Retinal pigment epithelial cell (primary cell): ENCODE measurements at regions not wholly inside any gene's neighbourhood (a gene's known extent, or its start where the extent isn't known, plus 50 kb on each side); places are given as distances from the start of the nearest gene placed in this dataset.

Experiments
- DNase-seq: peaks from one replicate; pipeline ENCODE4 v3.0.0-alpha.2; 2010; ENCODE audit warnings: low read depth
- H3K4me3 ChIP-seq: 2 replicates; pipeline ENCODE4 v1.5.1; 2011; ENCODE audit warnings: mild to moderate bottlenecking, low read length, control low read depth, moderate library complexity
- TF ChIP-seq, protein P1 (sequence below): conservative IDR thresholded peaks from 2 replicates; pipeline ENCODE4 v1.5.1; 2011; ENCODE audit warnings: low read depth, low read length, control low read depth, inconsistent platforms

DNA sequence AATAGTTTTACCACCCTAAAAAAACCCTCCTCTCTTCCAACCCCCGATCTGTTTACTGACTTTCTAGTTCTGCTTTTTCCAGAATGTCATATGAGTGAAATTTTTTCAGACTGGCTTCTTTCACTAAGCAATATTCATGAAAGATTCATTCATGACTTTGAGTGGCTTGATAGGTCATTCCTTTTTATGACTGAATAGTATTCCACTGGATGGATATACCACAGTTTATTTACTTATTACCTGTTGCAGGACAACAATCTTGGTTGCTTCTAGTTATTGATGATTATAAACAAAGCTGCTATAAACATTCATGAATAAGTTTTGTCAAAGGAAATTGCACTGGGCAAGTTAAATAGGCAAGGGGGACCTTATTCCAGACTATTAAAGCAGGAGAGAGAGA, 264.2 kb downstream of the UTP18 start:
- no peak overlapping the region for H3K4me3 ChIP-seq
- TF ChIP-seq, protein P1, sequence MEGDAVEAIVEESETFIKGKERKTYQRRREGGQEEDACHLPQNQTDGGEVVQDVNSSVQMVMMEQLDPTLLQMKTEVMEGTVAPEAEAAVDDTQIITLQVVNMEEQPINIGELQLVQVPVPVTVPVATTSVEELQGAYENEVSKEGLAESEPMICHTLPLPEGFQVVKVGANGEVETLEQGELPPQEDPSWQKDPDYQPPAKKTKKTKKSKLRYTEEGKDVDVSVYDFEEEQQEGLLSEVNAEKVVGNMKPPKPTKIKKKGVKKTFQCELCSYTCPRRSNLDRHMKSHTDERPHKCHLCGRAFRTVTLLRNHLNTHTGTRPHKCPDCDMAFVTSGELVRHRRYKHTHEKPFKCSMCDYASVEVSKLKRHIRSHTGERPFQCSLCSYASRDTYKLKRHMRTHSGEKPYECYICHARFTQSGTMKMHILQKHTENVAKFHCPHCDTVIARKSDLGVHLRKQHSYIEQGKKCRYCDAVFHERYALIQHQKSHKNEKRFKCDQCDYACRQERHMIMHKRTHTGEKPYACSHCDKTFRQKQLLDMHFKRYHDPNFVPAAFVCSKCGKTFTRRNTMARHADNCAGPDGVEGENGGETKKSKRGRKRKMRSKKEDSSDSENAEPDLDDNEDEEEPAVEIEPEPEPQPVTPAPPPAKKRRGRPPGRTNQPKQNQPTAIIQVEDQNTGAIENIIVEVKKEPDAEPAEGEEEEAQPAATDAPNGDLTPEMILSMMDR = no peak
- DNase-seq = no peak

DNA sequence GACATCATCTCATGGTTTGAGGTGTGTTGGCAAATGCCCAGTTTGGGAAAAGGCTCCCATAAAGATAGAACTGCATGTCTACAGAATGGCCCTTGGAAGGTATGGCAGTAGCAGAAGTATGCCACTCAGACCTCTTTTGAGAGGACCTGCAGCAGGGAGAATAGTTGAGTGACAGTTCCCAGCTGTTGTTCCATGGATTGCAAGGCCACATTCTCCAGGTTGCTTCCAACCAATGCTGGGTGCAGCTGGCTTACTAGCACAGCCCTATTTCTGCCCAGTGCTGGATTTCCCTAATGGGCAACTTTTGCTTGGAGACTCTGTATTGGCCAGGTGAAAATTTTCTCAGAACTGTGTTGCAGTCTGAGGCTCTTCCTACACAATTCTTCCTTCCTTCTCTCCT, 266.2 kb downstream of the UTP18 start:
- TF ChIP-seq, protein P1 = no peak
- DNase-seq = no peak
- no peak overlapping the region for H3K4me3 ChIP-seq

DNA sequence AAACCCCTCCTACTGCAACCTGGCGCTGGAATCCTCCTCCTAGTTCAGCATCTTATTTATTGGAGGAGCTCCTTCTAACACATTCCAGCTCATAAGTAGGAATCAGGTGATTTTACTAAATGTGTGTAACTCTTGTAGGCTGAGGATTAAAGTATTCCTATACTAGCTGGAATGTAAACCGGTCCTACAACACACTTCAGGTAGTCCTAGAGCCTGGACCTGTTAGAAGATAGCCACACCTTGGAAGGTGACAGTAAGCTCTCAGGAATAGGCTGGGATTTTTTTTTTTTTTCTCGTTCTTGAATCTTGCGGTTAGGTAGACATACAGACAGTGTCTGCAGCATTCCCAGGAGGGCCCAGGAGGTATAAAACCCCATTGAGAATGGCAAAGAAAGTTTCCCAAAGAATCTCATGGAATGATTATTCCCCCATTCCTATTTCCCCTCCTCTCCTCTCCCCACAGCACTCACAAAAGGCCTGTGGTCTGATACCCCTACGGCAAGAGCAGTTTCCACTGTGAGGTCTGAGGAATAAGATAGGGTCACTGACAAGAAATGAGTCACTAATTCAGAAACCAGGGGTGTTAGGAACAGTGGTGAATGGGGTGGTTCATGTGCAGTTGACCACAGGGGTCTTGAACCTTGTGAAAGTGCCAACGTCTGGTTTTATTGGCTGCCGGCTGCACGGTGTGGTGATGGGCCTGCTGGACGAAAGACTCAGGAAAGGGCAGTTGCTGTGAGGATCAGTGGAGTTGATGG, 267.1 kb downstream of the UTP18 start:
- TF ChIP-seq, protein P1 = no peak
- no peak for DNase-seq
- H3K4me3 ChIP-seq = no peak overlapping the region

DNA sequence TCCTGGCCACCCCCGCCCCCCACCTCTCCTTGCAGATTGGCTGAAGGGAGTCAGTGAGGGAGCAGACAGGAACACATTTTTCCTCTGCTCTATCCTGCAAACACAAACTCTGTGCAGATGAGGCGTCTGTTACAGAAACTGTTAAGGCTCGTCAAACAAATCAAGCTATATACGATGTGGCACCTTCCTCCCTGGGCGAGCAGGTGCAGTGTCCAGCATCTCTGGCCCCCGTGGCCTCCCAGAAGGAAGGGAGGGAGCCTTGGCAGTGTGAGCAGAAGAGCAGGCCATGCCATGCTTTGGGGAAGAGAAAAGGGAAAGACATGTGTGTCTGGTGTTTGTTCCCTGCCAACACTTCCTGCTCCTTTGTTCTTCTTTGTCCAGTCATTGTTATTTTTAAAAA, 267.8 kb downstream of the UTP18 start:
- TF ChIP-seq, protein P1 = no peak
- no peak overlapping the region for H3K4me3 ChIP-seq
- no peak for DNase-seq

DNA sequence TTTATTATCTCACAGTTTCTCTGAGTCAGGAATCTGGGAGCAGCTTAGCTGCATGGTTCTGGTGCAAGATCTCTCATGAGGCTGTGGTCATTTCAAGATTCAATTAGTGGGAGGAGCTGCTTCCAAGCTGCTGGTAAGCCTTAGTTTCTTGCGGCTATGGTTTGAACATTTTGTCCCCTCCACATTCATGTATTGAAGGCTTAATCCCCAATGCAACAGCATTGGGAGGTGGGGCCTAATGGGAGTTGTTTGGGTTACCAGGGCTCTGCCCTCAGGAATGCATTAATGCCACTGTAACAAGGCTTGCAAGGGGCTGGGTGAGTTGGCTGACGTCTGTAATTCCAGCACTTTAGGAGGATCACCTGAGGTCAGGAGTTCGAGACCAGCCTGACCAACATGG, 272.9 kb downstream of the UTP18 start:
- DNase-seq = no peak
- TF ChIP-seq, protein P1 = no peak
- no peak overlapping the region for H3K4me3 ChIP-seq

DNA sequence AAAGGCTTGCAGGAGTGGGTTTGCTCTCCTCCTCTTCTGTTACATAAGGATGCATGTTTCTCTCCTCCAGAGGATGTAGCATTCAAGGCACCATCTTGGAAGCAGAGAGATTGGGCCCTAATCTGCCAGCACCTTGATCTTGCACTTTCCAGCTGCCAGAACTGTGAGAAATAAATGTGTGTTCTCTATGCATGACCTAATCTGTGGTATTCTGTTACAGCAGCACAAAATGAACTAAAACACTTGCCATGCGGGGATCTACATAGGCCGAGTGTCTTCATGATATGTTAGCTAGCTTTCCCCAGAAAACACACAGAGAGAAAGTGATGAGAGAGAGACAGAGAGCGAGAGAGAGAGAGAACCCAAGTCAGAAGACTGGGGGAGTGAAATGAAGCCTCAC, 273.5 kb downstream of the UTP18 start:
- TF ChIP-seq, protein P1 = no peak
- H3K4me3 ChIP-seq = no peak overlapping the region
- DNase-seq = no peak

DNA sequence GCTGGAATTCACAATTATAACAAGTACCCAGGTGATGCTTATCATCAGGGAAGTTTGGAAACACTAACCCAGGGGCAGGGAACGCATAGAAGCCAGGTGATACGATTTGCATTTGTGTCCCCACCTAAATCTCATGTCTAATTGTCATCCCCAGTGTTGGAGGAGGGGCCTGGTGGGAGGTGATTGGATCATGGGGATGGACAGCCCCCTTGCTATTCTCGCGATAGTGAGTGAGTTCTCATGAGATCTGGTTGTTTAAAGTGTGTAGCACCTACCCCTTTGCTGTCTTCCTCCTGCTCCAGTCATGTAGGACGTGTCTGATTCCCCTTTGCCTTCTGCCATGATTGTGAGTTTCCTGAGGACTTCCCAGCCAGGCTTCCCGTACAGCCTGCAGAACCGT, 276.3 kb downstream of the UTP18 start:
- TF ChIP-seq, protein P1 = no peak
- no peak for DNase-seq

More for the DNA sequence above, 276.3 kb downstream of the UTP18 start:
- no peak overlapping the region for H3K4me3 ChIP-seq
